ENCODE measurements at regions not wholly inside any gene's neighbourhood (a gene's known extent, or its start where the extent isn't known, plus 50 kb on each side); places are given as distances from the start of the nearest gene placed in this dataset.

- DNase-seq (ENCODE audit: low spot score): no peak
Observed at GRCh38 chr13:46968450-46968849, 71.6 kb upstream of the HTR2A start.

GRCh38 chr13:46964789-46965527 is 68.1 kb upstream of the HTR2A start:
- DNase-seq (ENCODE audit: low spot score): peak; percentile 72

GRCh38 chr13:46963904-46964303 is 67.1 kb upstream of the HTR2A start:
- no peak for DNase-seq (ENCODE audit: low spot score)

GRCh38 chr13:46962281-46962941 is 65.6 kb upstream of the HTR2A start:
- peak; percentile 27 for DNase-seq (ENCODE audit: low spot score)

GRCh38 chr13:46961719-46962118 is 64.9 kb upstream of the HTR2A start:
- peak; percentile 84 for DNase-seq (ENCODE audit: low spot score)

GRCh38 chr13:46953941-46954340 is 57.1 kb upstream of the HTR2A start:
- DNase-seq (ENCODE audit: low spot score): no peak

GRCh38 chr13:46953331-46953730 is 56.5 kb upstream of the HTR2A start:
- no peak for DNase-seq (ENCODE audit: low spot score)

GRCh38 chr13:46951516-46951915 is 54.7 kb upstream of the HTR2A start:
- no peak for DNase-seq (ENCODE audit: low spot score)

- DNase-seq (ENCODE audit: low spot score): no peak
Observed at GRCh38 chr13:46949211-46949610, 52.4 kb upstream of the HTR2A start.

GRCh38 chr13:46948338-46948737 is 51.5 kb upstream of the HTR2A start:
- no peak for DNase-seq (ENCODE audit: low spot score)

GRCh38 chr13:46947425-46948191 is 50.8 kb upstream of the HTR2A start:
- no peak for DNase-seq (ENCODE audit: low spot score)

All from AG20443 (cell line).